ENCODE measurements at regions not wholly inside any gene's neighbourhood (a gene's known extent, or its start where the extent isn't known, plus 50 kb on each side); places are given as distances from the start of the nearest gene placed in this dataset.

GRCh38 chr4:189200353-189200752, 740.3 kb upstream of the FRG1 start:
- in situ Hi-C loops (cut with MboI; ENCODE audit: low sequenced_read_pairs) (no loop called here), dilution Hi-C loops (cut with HindIII; ENCODE audit: low sequenced_read_pairs, unreplicated experiment) (no loop called here), intact Hi-C loops (cut with micrococcal nuclease) (loop anchor here (5.0 to 10.0 kb wide), 6 partner anchors 223 to 926 kb away; no protein-coding TSS in a partner anchor)
- H3K4me2 ChIP-seq (ENCODE audit: low read depth, low read length), result no peak overlapping the region
- no peak overlapping the region for H3K27ac ChIP-seq (ENCODE audit: insufficient read depth, low read length)
- CTCF ChIA-PET, result no interaction called here
- no peak overlapping the region for H3K9ac ChIP-seq (ENCODE audit: low read depth, low read length)
- peak overlapping the region; percentile 54; the same call in 1 of the 2 replicates for H3K18ac ChIP-seq (ENCODE audit: low read depth, low read length)
- no peaks in the 10 kb centered on the region for H3K9me1 ChIP-seq (ENCODE audit: insufficient read depth, low read length)
- WGBS, 2 experiments (ENCODE audit: extremely low coverage in 2 of 2, insufficient read length in 1 of 2), result no CpG with 5 or more reads among the region's 7 CpGs
- H2AK5ac ChIP-seq (ENCODE audit: low read depth, low read length), result no peak overlapping the region
- H3K4ac ChIP-seq (ENCODE audit: low read depth, low read length), result no peak overlapping the region
- no peaks in the 10 kb centered on the region for H3K36me3 ChIP-seq (ENCODE audit: control insufficient read depth, insufficient read depth, low read length)
- no peak overlapping the region for H2BK5ac ChIP-seq (ENCODE audit: low read depth, low read length, poor library complexity, severe bottlenecking)
- H3K23ac ChIP-seq (ENCODE audit: low read depth, low read length), result no peak overlapping the region
- H2AFZ ChIP-seq (replicated peaks; ENCODE audit: low read length, poor library complexity), result no peak overlapping the region
- no peak overlapping the region for H3K56ac ChIP-seq (ENCODE audit: extremely low read depth, insufficient read depth, low read length)
- H3K79me1 ChIP-seq (ENCODE audit: low read depth in 1 of 2, low read length in 2 of 2), result no peaks in the 10 kb centered on the region
- H3K4me3 ChIP-seq (ENCODE audit: insufficient read depth, low read depth, low read length), result no peak overlapping the region
- H4K8ac ChIP-seq (ENCODE audit: low read depth in 2 of 2, low read length in 2 of 2), result no peak overlapping the region
- POLR2A ChIA-PET (ENCODE audit: unreplicated experiment), result no interaction called here
- no peak for DNase-seq
- no peak for TF ChIP-seq MXI1 (IDR thresholded peaks at IDR 0.05; ENCODE audit: borderline replicate concordance, low read depth, low read length)
- TF ChIP-seq CHD1 (IDR thresholded peaks at IDR 0.05; ENCODE audit: low read depth, low read length), result no peak
- TF ChIP-seq FOS (IDR thresholded peaks at IDR 0.05; ENCODE audit: low read depth, low read length), result no peak
- no peak for TF ChIP-seq MAFK (IDR thresholded peaks at IDR 0.05; ENCODE audit: low read depth, low read length)
- no peak for TF ChIP-seq RFX5 (IDR thresholded peaks at IDR 0.05; ENCODE audit: low read depth, low read length)
- TF ChIP-seq SMC3 (IDR thresholded peaks at IDR 0.05; ENCODE audit: low read depth, low read length), result no peak
- no peak for TF ChIP-seq CTCF (conservative IDR thresholded peaks at IDR 0.05; ENCODE audit: low read depth, low read length)
- TF ChIP-seq BHLHE40 (IDR thresholded peaks at IDR 0.05; ENCODE audit: low read depth, low read length), result no peak
- TF ChIP-seq CEBPB (IDR thresholded peaks at IDR 0.05; ENCODE audit: low read depth, low read length), result no peak
- no peak for TF ChIP-seq RCOR1 (IDR thresholded peaks at IDR 0.05; ENCODE audit: insufficient replicate concordance, low read length)
- no peak for TF ChIP-seq MAZ (IDR thresholded peaks at IDR 0.05; ENCODE audit: borderline replicate concordance, low read depth, low read length)
- TF ChIP-seq USF2 (IDR thresholded peaks at IDR 0.05; ENCODE audit: low read depth, low read length), result no peak
- TF ChIP-seq POLR2A (IDR thresholded peaks at IDR 0.05; ENCODE audit: low read depth, low read length), result no peak
- TF ChIP-seq RAD21 (IDR thresholded peaks at IDR 0.05; ENCODE audit: low read length), result no peak
- TF ChIP-seq NFE2L2 (IDR thresholded peaks at IDR 0.05; ENCODE audit: low read depth, low read length), result no peak
- TF ChIP-seq ELK1 (IDR thresholded peaks at IDR 0.05; ENCODE audit: borderline replicate concordance, low read depth, low read length), result no peak
- no peak overlapping the region for H3K14ac ChIP-seq (replicated peaks; ENCODE audit: low read depth, low read length)
- no peak overlapping the region for H4K5ac ChIP-seq (ENCODE audit: low read depth, low read length)
- no peak overlapping the region for H2AK9ac ChIP-seq (replicated peaks; ENCODE audit: low read depth, low read length, poor library complexity)
- no peak overlapping the region for H2BK15ac ChIP-seq (ENCODE audit: low read depth, low read length)
- H4K91ac ChIP-seq (ENCODE audit: insufficient read depth, low read depth, low read length), result no peak overlapping the region
- ATAC-seq (ENCODE audit: low read depth), result no peak
- 0 out of 2 replicates have a peak overlapping the region, but pooled peaks have one; percentile 55 for H2BK120ac ChIP-seq (ENCODE audit: low read depth, low read length)
- BruUV-seq (replicated peaks), result no TSS peak
- no peaks in the 10 kb centered on the region for H3K27me3 ChIP-seq (ENCODE audit: control insufficient read depth, insufficient read depth, low read length)
- H4K20me1 ChIP-seq (ENCODE audit: insufficient read depth, low read length), result no peaks in the 10 kb centered on the region
- H3K4me1 ChIP-seq (ENCODE audit: control insufficient read depth, insufficient read depth, low read length), result peaks cover 4% of the 10 kb centered on the region
- H2BK20ac ChIP-seq (ENCODE audit: low read depth, low read length), result no peak overlapping the region
- H3K9me3 ChIP-seq (ENCODE audit: control insufficient read depth, insufficient read depth, low read length), result no peaks in the 10 kb centered on the region

Measured in IMR-90 (cell line).